Gastroesophageal sphincter (tissue), 2 donors: ENCODE measurements at regions not wholly inside any gene's neighbourhood (a gene's known extent, or its start where the extent isn't known, plus 50 kb on each side); places are given as distances from the start of the nearest gene placed in this dataset.

Experiments used
- POLR2A ChIP-seq, 2 donors: fragments of 450-650 bp; IDR thresholded peaks; one replicate each; pipeline ENCODE4 v1.6.1; 2017; ENCODE audit warnings: antibody characterized with exemption in 2 of 2, mild to moderate bottlenecking in 2 of 2, moderate library complexity in 1 of 2
- POLR2AphosphoS5 ChIP-seq: sonication (generic); formaldehyde crosslinking; IDR thresholded peaks from one replicate; pipeline ENCODE4 v1.6.1; 2017; ENCODE audit warnings: antibody characterized with exemption

GRCh38 chr4:174086829-174087799 lies 196.4 kb downstream of the FBXO8 start:
- TF ChIP-seq POLR2A (IDR thresholded peaks at IDR 0.05) (no peak), POLR2AphosphoS5 (no peak)
